Left renal cortex interstitium (tissue), 4 donors: ENCODE measurements at regions not wholly inside any gene's neighbourhood (a gene's known extent, or its start where the extent isn't known, plus 50 kb on each side); places are given as distances from the start of the nearest gene placed in this dataset.

Source experiments
- DNase-seq, 4 donors: peaks; one replicate each; pipeline ENCODE4 v3.0.0-alpha.2; 2013; ENCODE audit warnings: low read depth in 4 of 4, low spot score in 2 of 4, missing footprints in 1 of 4

- no peak for DNase-seq
These were observed 94.4 kb upstream of the SLC27A6 start for GRCh38 chr5:128870923-128871322.

GRCh38 chr5:128876569-128877382 is 88.5 kb upstream of the SLC27A6 start:
- no peak for DNase-seq

GRCh38 chr5:128877476-128877875 is 87.8 kb upstream of the SLC27A6 start:
- DNase-seq = no peak

- no peak for DNase-seq
These were observed 83.7 kb upstream of the SLC27A6 start for GRCh38 chr5:128881502-128882018.

GRCh38 chr5:128885649-128886255 is 79.5 kb upstream of the SLC27A6 start:
- no peak for DNase-seq

- DNase-seq = no peak
These were observed 70.2 kb upstream of the SLC27A6 start for GRCh38 chr5:128895122-128895521.

- DNase-seq = no peak
These were observed 68.6 kb upstream of the SLC27A6 start for GRCh38 chr5:128896675-128897074.

GRCh38 chr5:128903550-128903949 is 61.7 kb upstream of the SLC27A6 start:
- DNase-seq = no peak

GRCh38 chr5:128904805-128905567 is 60.3 kb upstream of the SLC27A6 start:
- no peak for DNase-seq

- DNase-seq = peak; percentile 2 to 58 (median 32)
These were observed 59.6 kb upstream of the SLC27A6 start for GRCh38 chr5:128905568-128906110.

- no peak for DNase-seq
These were observed 51.7 kb upstream of the SLC27A6 start for GRCh38 chr5:128913551-128913950.
